ENCODE measurements at regions not wholly inside any gene's neighbourhood (a gene's known extent, or its start where the extent isn't known, plus 50 kb on each side); places are given as distances from the start of the nearest gene placed in this dataset.
"Not testable (repeated sequence)": the region's sequence is repeated elsewhere in the genome, so short reads cannot be mapped to it uniquely, and the experiment has no call there.

DNA sequence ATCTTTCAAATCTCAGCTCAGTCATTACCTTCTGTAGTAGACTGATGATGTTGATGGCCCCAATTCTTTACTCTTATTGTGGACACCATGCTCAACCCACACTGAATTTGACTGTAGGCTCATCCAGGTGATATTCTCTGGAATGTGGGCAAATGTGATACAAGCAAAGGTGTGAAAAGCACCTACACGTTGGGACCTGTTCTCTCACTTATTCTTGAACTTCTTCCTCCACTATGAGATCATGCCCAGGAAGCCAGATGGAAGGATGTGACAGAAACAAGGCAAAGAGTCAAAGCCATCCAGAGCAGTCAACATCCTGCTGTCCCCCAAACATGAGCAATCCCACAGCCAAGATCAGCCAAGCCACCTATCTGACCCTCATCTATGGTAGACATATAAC, 471.2 kb upstream of the UBE2E2 start:
- Histone ChIP-seq H3K4me3 (no peak overlapping the region), H3K9me3 (peaks cover 0 to 2% (median 0%) of the 10 kb centered on the region in 4 donors), H3K36me3 (no peaks in the 10 kb centered on the region), H3K27ac (no peak overlapping the region), H3K27me3 (no peaks in the 10 kb centered on the region), H3K4me1 (peaks cover 0 to 6% (median 0%) of the 10 kb centered on the region in 4 donors)
- WGBS, 2 donors = 63 to 87% methylated on average over 1 of the region's 1 CpG
- TF ChIP-seq POLR2AphosphoS5 (IDR thresholded peaks at IDR 0.05) (no peak), POLR2A (IDR thresholded peaks at IDR 0.05) (no peak), EP300 (IDR thresholded peaks at IDR 0.05) (no peak), CTCF (IDR thresholded peaks at IDR 0.05) (no peak)
- no peak for DNase-seq
- intact Hi-C loops (cut with DNase I) = no loop called here

DNA sequence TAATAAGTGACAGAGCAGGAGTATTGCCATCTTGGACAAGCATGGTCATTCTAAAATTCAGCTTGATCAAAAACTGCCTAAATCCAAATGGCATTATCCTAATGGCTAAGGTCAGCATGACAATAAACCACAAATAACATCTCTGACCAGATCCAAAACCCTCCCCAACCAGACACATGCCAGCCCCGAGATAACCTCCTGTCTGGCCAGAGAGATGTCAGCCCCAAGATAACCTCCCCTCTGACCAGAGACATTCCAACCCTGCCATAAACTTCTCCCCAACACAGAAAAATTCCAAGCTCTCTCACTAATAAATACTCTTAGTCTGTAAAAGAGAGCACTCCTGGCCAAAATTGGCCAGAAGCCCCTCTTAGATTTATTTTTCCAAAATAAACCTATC, 470.5 kb upstream of the UBE2E2 start:
- no peaks in the 10 kb centered on the region for H3K36me3 ChIP-seq
- intact Hi-C loops (cut with DNase I) = no loop called here
- H3K9me3 ChIP-seq = peaks cover 0 to 2% (median 0%) of the 10 kb centered on the region in 4 donors
- no peak for DNase-seq
- no peak for TF ChIP-seq POLR2AphosphoS5 (IDR thresholded peaks at IDR 0.05)
- TF ChIP-seq CTCF (IDR thresholded peaks at IDR 0.05) = no peak
- no peak for TF ChIP-seq EP300 (IDR thresholded peaks at IDR 0.05)
- TF ChIP-seq POLR2A (IDR thresholded peaks at IDR 0.05) = no peak
- WGBS, 2 donors = 58 to 89% methylated on average over 1 of the region's 1 CpG
- H3K4me3 ChIP-seq = no peak overlapping the region
- H3K27me3 ChIP-seq = no peaks in the 10 kb centered on the region
- peaks cover 0 to 6% (median 0%) of the 10 kb centered on the region in 4 donors for H3K4me1 ChIP-seq
- H3K27ac ChIP-seq = no peak overlapping the region

- Histone ChIP-seq H3K27ac (no peak overlapping the region), H3K4me1 (peaks cover 0 to 6% (median 0%) of the 10 kb centered on the region in 4 donors), H3K4me3 (no peak overlapping the region), H3K36me3 (no peaks in the 10 kb centered on the region), H3K27me3 (no peaks in the 10 kb centered on the region), H3K9me3 (peaks cover 0 to 2% (median under 1%) of the 10 kb centered on the region in 4 donors)
- DNase-seq = no peak
- WGBS, 2 donors = 0 to 5% methylated on average over 1 of the region's 1 CpG
- TF ChIP-seq POLR2A (IDR thresholded peaks at IDR 0.05) = no peak
- no peak for TF ChIP-seq CTCF (IDR thresholded peaks at IDR 0.05)
- no peak for TF ChIP-seq POLR2AphosphoS5 (IDR thresholded peaks at IDR 0.05)
- TF ChIP-seq EP300 (IDR thresholded peaks at IDR 0.05) = no peak
- intact Hi-C loops (cut with DNase I) = no loop called here
These were observed 468.9 kb upstream of the UBE2E2 start for GRCh38 chr3:22734207-22734606.

- TF ChIP-seq POLR2A (IDR thresholded peaks at IDR 0.05) = no peak
- no peak for TF ChIP-seq EP300 (IDR thresholded peaks at IDR 0.05)
- no peak for TF ChIP-seq POLR2AphosphoS5 (IDR thresholded peaks at IDR 0.05)
- TF ChIP-seq CTCF (IDR thresholded peaks at IDR 0.05) = no peak
- no peaks in the 10 kb centered on the region for H3K27me3 ChIP-seq
- WGBS, 2 donors = 16 to 63% methylated on average over 2 of the region's 2 CpGs
- intact Hi-C loops (cut with DNase I) = no loop called here
- H3K27ac ChIP-seq = no peak overlapping the region
- peaks cover 0 to 2% (median under 1%) of the 10 kb centered on the region in 4 donors for H3K9me3 ChIP-seq
- no peak overlapping the region for H3K4me3 ChIP-seq
- no peak for DNase-seq
- peaks cover 0 to 6% (median 0%) of the 10 kb centered on the region in 4 donors for H3K4me1 ChIP-seq
- no peaks in the 10 kb centered on the region for H3K36me3 ChIP-seq
These were observed 468.4 kb upstream of the UBE2E2 start for GRCh38 chr3:22734756-22735155.

GRCh38 chr3:22735373-22735772, 467.8 kb upstream of the UBE2E2 start:
- TF ChIP-seq POLR2A (IDR thresholded peaks at IDR 0.05) = no peak
- no peak for TF ChIP-seq POLR2AphosphoS5 (IDR thresholded peaks at IDR 0.05)
- TF ChIP-seq EP300 (IDR thresholded peaks at IDR 0.05) = no peak
- no peak for TF ChIP-seq CTCF (IDR thresholded peaks at IDR 0.05)
- no peak overlapping the region for H3K4me3 ChIP-seq
- H3K4me1 ChIP-seq = peaks cover 0 to 6% (median 0%) of the 10 kb centered on the region in 4 donors
- H3K27me3 ChIP-seq = no peaks in the 10 kb centered on the region
- no peak overlapping the region for H3K27ac ChIP-seq
- no peaks in the 10 kb centered on the region for H3K36me3 ChIP-seq
- DNase-seq = no peak
- H3K9me3 ChIP-seq = peaks cover 0 to 2% (median under 1%) of the 10 kb centered on the region in 4 donors
- intact Hi-C loops (cut with DNase I) = no loop called here

DNA sequence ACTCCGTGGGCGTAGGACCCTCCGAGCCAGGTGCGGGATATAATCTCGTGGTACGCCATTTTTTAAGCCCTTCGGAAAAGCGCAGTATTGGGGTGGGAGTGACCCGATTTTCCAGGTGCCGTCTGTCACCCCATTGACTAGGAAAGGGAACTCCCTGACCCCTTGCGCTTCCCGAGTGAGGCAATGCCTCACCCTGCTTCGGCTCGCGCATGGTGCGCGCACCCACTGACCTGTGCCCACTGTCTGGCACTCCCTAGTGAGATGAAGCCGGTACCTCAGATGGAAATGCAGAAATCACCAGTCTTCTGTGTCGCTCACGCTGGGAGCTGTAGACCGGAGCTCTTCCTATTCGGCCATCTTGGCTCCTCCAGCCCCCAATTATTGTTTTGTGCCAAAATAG, 459.7 kb upstream of the UBE2E2 start:
- H3K36me3 ChIP-seq; H3K4me1 ChIP-seq; H3K4me3 ChIP-seq; H3K27ac ChIP-seq; H3K27me3 ChIP-seq; H3K9me3 ChIP-seq; DNase-seq; intact Hi-C loops (cut with DNase I): not testable (repeated sequence)
- WGBS, 2 donors = 35 to 88% methylated on average over 22 of the region's 22 CpGs
